ENCODE measurements at regions not wholly inside any gene's neighbourhood (a gene's known extent, or its start where the extent isn't known, plus 50 kb on each side); places are given as distances from the start of the nearest gene placed in this dataset.

DNA sequence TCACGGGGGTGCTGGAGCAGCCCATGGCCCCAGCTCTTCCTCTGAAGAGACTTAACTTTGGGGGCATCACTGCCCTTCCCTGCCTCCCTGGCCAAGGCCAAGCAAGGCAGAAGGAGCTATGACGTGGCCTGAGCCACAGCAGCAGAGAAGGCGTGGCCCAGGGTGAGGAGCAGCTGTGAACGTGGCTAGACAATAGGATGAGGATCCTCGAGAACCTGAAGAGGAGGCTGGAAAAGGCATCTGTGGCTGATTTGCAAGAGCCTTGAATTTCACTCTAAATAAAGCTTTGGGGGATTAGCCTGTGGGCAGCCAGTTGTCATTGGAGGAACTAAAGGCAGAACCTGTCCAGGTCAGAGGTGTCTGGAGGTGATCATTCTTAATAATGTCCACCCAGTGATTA is 652.9 kb upstream of the ID2 start:
- TF ChIP-seq, protein P1, sequence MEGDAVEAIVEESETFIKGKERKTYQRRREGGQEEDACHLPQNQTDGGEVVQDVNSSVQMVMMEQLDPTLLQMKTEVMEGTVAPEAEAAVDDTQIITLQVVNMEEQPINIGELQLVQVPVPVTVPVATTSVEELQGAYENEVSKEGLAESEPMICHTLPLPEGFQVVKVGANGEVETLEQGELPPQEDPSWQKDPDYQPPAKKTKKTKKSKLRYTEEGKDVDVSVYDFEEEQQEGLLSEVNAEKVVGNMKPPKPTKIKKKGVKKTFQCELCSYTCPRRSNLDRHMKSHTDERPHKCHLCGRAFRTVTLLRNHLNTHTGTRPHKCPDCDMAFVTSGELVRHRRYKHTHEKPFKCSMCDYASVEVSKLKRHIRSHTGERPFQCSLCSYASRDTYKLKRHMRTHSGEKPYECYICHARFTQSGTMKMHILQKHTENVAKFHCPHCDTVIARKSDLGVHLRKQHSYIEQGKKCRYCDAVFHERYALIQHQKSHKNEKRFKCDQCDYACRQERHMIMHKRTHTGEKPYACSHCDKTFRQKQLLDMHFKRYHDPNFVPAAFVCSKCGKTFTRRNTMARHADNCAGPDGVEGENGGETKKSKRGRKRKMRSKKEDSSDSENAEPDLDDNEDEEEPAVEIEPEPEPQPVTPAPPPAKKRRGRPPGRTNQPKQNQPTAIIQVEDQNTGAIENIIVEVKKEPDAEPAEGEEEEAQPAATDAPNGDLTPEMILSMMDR (IDR thresholded peaks at IDR 0.05 in 2 of 3, conservative IDR thresholded peaks at IDR 0.05 in 1 of 3; ENCODE audit: borderline replicate concordance in 1 of 3, insufficient read depth in 1 of 3, low read depth in 2 of 3, low read length in 2 of 3) = no peak
- TF ChIP-seq, protein P2, sequence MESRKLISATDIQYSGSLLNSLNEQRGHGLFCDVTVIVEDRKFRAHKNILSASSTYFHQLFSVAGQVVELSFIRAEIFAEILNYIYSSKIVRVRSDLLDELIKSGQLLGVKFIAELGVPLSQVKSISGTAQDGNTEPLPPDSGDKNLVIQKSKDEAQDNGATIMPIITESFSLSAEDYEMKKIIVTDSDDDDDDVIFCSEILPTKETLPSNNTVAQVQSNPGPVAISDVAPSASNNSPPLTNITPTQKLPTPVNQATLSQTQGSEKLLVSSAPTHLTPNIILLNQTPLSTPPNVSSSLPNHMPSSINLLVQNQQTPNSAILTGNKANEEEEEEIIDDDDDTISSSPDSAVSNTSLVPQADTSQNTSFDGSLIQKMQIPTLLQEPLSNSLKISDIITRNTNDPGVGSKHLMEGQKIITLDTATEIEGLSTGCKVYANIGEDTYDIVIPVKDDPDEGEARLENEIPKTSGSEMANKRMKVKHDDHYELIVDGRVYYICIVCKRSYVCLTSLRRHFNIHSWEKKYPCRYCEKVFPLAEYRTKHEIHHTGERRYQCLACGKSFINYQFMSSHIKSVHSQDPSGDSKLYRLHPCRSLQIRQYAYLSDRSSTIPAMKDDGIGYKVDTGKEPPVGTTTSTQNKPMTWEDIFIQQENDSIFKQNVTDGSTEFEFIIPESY (IDR thresholded peaks at IDR 0.05; ENCODE audit: extremely low read depth, insufficient replicate concordance, low read length) = no peak
- TF ChIP-seq, protein P3, sequence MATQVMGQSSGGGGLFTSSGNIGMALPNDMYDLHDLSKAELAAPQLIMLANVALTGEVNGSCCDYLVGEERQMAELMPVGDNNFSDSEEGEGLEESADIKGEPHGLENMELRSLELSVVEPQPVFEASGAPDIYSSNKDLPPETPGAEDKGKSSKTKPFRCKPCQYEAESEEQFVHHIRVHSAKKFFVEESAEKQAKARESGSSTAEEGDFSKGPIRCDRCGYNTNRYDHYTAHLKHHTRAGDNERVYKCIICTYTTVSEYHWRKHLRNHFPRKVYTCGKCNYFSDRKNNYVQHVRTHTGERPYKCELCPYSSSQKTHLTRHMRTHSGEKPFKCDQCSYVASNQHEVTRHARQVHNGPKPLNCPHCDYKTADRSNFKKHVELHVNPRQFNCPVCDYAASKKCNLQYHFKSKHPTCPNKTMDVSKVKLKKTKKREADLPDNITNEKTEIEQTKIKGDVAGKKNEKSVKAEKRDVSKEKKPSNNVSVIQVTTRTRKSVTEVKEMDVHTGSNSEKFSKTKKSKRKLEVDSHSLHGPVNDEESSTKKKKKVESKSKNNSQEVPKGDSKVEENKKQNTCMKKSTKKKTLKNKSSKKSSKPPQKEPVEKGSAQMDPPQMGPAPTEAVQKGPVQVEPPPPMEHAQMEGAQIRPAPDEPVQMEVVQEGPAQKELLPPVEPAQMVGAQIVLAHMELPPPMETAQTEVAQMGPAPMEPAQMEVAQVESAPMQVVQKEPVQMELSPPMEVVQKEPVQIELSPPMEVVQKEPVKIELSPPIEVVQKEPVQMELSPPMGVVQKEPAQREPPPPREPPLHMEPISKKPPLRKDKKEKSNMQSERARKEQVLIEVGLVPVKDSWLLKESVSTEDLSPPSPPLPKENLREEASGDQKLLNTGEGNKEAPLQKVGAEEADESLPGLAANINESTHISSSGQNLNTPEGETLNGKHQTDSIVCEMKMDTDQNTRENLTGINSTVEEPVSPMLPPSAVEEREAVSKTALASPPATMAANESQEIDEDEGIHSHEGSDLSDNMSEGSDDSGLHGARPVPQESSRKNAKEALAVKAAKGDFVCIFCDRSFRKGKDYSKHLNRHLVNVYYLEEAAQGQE (IDR thresholded peaks at IDR 0.05; ENCODE audit: low read depth) = no peak
- TF ChIP-seq ELF1 (IDR thresholded peaks at IDR 0.05; ENCODE audit: borderline replicate concordance, low read depth) = no peak
- TF ChIP-seq ZNF274 (IDR thresholded peaks at IDR 0.05; ENCODE audit: low read depth, low read length) = no peak
- TF ChIP-seq POLR2AphosphoS5 (IDR thresholded peaks at IDR 0.05; ENCODE audit: low read depth, low read length) = no peak
- no peak for TF ChIP-seq FOSL1 (IDR thresholded peaks at IDR 0.05; ENCODE audit: low read depth)
- TF ChIP-seq ZFX (IDR thresholded peaks at IDR 0.05) = no peak
- no peak for TF ChIP-seq TCF7L2 (IDR thresholded peaks at IDR 0.05; ENCODE audit: borderline replicate concordance, extremely low read depth, insufficient read depth, insufficient read length)
- TF ChIP-seq POLR2A (IDR thresholded peaks at IDR 0.05; ENCODE audit: borderline replicate concordance, extremely low read depth, insufficient read depth, insufficient read length) = no peak
